SK-N-MC (cell line): ENCODE measurements at regions not wholly inside any gene's neighbourhood (a gene's known extent, or its start where the extent isn't known, plus 50 kb on each side); places are given as distances from the start of the nearest gene placed in this dataset.

Source experiments
- DNase-seq: peaks from one replicate; pipeline ENCODE4 v3.0.0-alpha.2; 2011; ENCODE audit warnings: low read depth, low spot score
- H3K27ac ChIP-seq: fragments of 200-600 bp; sonication (generic); 2 replicates; pipeline ENCODE4 v1.5.1; 2016; ENCODE audit warnings: mixed run types
- H3K36me3 ChIP-seq: fragments of 200-600 bp; sonication (generic); 2 replicates; pipeline ENCODE4 v1.6.1; 2017; ENCODE audit warnings: antibody characterized with exemption, low read length, mixed read lengths; ENCODE audit not compliant: insufficient read depth
- H3K4me3 ChIP-seq: fragments of 200-600 bp; sonication (generic); 2 replicates; pipeline ENCODE4 v1.5.1; 2016
- H3K9ac ChIP-seq: fragments of 200-600 bp; sonication (generic); 2 replicates; pipeline ENCODE4 v1.8.0; 2017; ENCODE audit warnings: mixed run types, mixed read lengths; ENCODE audit not compliant: insufficient read length
- H3K9me3 ChIP-seq: fragments of 200-600 bp; sonication (generic); 2 replicates; pipeline ENCODE4 v1.6.1; 2017; ENCODE audit warnings: low read depth, mild to moderate bottlenecking, antibody characterized with exemption, low read length, moderate library complexity, mixed read lengths
- EZH2 ChIP-seq: fragments of 200-600 bp; sonication (generic); IDR thresholded peaks from one replicate; pipeline ENCODE4 v1.6.1; 2017; ENCODE audit warnings: antibody characterized with exemption
- FOXP2 ChIP-seq: optimal IDR thresholded peaks from 2 replicates; pipeline ENCODE3; 2011; ENCODE audit warnings: mild to moderate bottlenecking, moderate library complexity; ENCODE audit not compliant: insufficient read depth; ENCODE audit errors: extremely low read length, control extremely low read depth
- POLR2AphosphoS5 ChIP-seq: IDR thresholded peaks from 2 replicates; pipeline ENCODE4 v1.6.1; 2012; ENCODE audit warnings: mild to moderate bottlenecking, low read depth, low read length, borderline replicate concordance

- no peak for DNase-seq
- no peak overlapping the region for H3K4me3 ChIP-seq
- H3K9ac ChIP-seq, result no peak overlapping the region
- no peaks in the 10 kb centered on the region for H3K9me3 ChIP-seq
- no peaks in the 10 kb centered on the region for H3K36me3 ChIP-seq
- H3K27ac ChIP-seq, result no peak overlapping the region
- TF ChIP-seq EZH2 (no peak), FOXP2 (no peak), POLR2AphosphoS5 (no peak)
Measured at GRCh38 chr2:136238286-136239078, 120.5 kb upstream of the CXCR4 start.

GRCh38 chr2:136236019-136236418 is 118.1 kb upstream of the CXCR4 start:
- H3K9me3 ChIP-seq, result no peaks in the 10 kb centered on the region
- TF ChIP-seq POLR2AphosphoS5 (no peak), EZH2 (no peak), FOXP2 (no peak)
- no peak overlapping the region for H3K4me3 ChIP-seq
- H3K9ac ChIP-seq, result no peak overlapping the region
- no peak for DNase-seq
- no peaks in the 10 kb centered on the region for H3K36me3 ChIP-seq
- H3K27ac ChIP-seq, result no peak overlapping the region

- no peak for DNase-seq
- Histone ChIP-seq H3K4me3 (no peak overlapping the region), H3K9ac (no peak overlapping the region), H3K9me3 (no peaks in the 10 kb centered on the region), H3K36me3 (no peaks in the 10 kb centered on the region), H3K27ac (no peak overlapping the region)
- TF ChIP-seq POLR2AphosphoS5 (no peak), EZH2 (no peak), FOXP2 (no peak)
Measured at GRCh38 chr2:136235546-136235945, 117.6 kb upstream of the CXCR4 start.

- Histone ChIP-seq H3K9me3 (no peaks in the 10 kb centered on the region), H3K9ac (no peak overlapping the region), H3K27ac (no peak overlapping the region), H3K4me3 (no peak overlapping the region), H3K36me3 (no peaks in the 10 kb centered on the region)
- TF ChIP-seq FOXP2 (no peak), EZH2 (no peak), POLR2AphosphoS5 (no peak)
- DNase-seq, result no peak
Measured at GRCh38 chr2:136234261-136234660, 116.3 kb upstream of the CXCR4 start.

GRCh38 chr2:136233298-136233697 is 115.3 kb upstream of the CXCR4 start:
- TF ChIP-seq POLR2AphosphoS5 (no peak), FOXP2 (no peak), EZH2 (no peak)
- Histone ChIP-seq H3K9ac (no peak overlapping the region), H3K9me3 (no peaks in the 10 kb centered on the region), H3K4me3 (no peak overlapping the region), H3K27ac (no peak overlapping the region), H3K36me3 (no peaks in the 10 kb centered on the region)
- no peak for DNase-seq

- H3K36me3 ChIP-seq, result no peaks in the 10 kb centered on the region
- no peak for TF ChIP-seq EZH2
- no peak for TF ChIP-seq FOXP2
- TF ChIP-seq POLR2AphosphoS5, result no peak
- no peak overlapping the region for H3K27ac ChIP-seq
- no peak overlapping the region for H3K9ac ChIP-seq
- no peak for DNase-seq
- no peaks in the 10 kb centered on the region for H3K9me3 ChIP-seq
- no peak overlapping the region for H3K4me3 ChIP-seq
Measured at GRCh38 chr2:136232456-136233172, 114.7 kb upstream of the CXCR4 start.

GRCh38 chr2:136230464-136230863 is 112.5 kb upstream of the CXCR4 start:
- no peak for TF ChIP-seq POLR2AphosphoS5
- TF ChIP-seq FOXP2, result no peak
- TF ChIP-seq EZH2, result no peak
- Histone ChIP-seq H3K9me3 (no peaks in the 10 kb centered on the region), H3K9ac (no peak overlapping the region), H3K36me3 (no peaks in the 10 kb centered on the region), H3K27ac (no peak overlapping the region), H3K4me3 (no peak overlapping the region)
- DNase-seq, result no peak

- H3K27ac ChIP-seq, result no peak overlapping the region
- DNase-seq, result no peak
- H3K36me3 ChIP-seq, result no peaks in the 10 kb centered on the region
- no peaks in the 10 kb centered on the region for H3K9me3 ChIP-seq
- H3K9ac ChIP-seq, result no peak overlapping the region
- H3K4me3 ChIP-seq, result no peak overlapping the region
- TF ChIP-seq FOXP2 (no peak), EZH2 (no peak), POLR2AphosphoS5 (no peak)
Measured at GRCh38 chr2:136226903-136227302, 109.0 kb upstream of the CXCR4 start.
